ENCODE measurements at regions not wholly inside any gene's neighbourhood (a gene's known extent, or its start where the extent isn't known, plus 50 kb on each side); places are given as distances from the start of the nearest gene placed in this dataset.

- whole genome bisulfite sequencing, 2 donors = 90 to 100% methylated on average over 3 of the region's 3 CpGs
- DNase-seq = no peak
- intact Hi-C loops (cut with DNase I) = no loop called here
- no peaks in the 10 kb centered on the region for H3K27me3 ChIP-seq (ENCODE audit: control insufficient read depth in 1 of 2, insufficient read depth in 2 of 2, low read length in 1 of 2)
- no peaks in the 10 kb centered on the region for H3K9me3 ChIP-seq (ENCODE audit: control insufficient read depth, low read length)
- ATAC-seq (ENCODE audit: low FRiP score) = no peak
- H3K36me3 ChIP-seq (ENCODE audit: control insufficient read depth in 1 of 2, insufficient read depth in 2 of 2, low read length in 1 of 2) = no peaks in the 10 kb centered on the region
- H3K4me3 ChIP-seq (ENCODE audit: low read length in 2 of 2) = no peak overlapping the region
- no peak overlapping the region for H3K27ac ChIP-seq (ENCODE audit: low read depth in 1 of 2, low read length in 2 of 2)
- H3K4me1 ChIP-seq (ENCODE audit: control insufficient read depth in 1 of 2, insufficient read depth in 2 of 2, low read length in 2 of 2) = peaks cover 0 to 5% of the 10 kb centered on the region in 2 donors
Observed at GRCh38 chr5:56606192-56606591, 209.2 kb upstream of the MAP3K1 start.

- ATAC-seq (ENCODE audit: low FRiP score) (no peak), DNase-seq (no peak)
- Histone ChIP-seq H3K27me3 (ENCODE audit: control insufficient read depth in 1 of 2, insufficient read depth in 2 of 2, low read length in 1 of 2) (no peaks in the 10 kb centered on the region), H3K4me3 (ENCODE audit: low read length in 2 of 2) (no peak overlapping the region), H3K36me3 (ENCODE audit: control insufficient read depth in 1 of 2, insufficient read depth in 2 of 2, low read length in 1 of 2) (no peaks in the 10 kb centered on the region), H3K4me1 (ENCODE audit: control insufficient read depth in 1 of 2, insufficient read depth in 2 of 2, low read length in 2 of 2) (peaks cover 0 to 5% of the 10 kb centered on the region in 2 donors), H3K27ac (ENCODE audit: low read depth in 1 of 2, low read length in 2 of 2) (no peak overlapping the region), H3K9me3 (ENCODE audit: control insufficient read depth, low read length) (no peaks in the 10 kb centered on the region)
- WGBS, 2 donors = 92 to 97% methylated on average over 5 of the region's 5 CpGs
- intact Hi-C loops (cut with DNase I) = no loop called here
Observed at GRCh38 chr5:56605231-56605630, 210.1 kb upstream of the MAP3K1 start.

GRCh38 chr5:56601641-56602071 lies 213.7 kb upstream of the MAP3K1 start:
- Histone ChIP-seq H3K4me3 (ENCODE audit: low read length in 2 of 2) (no peak overlapping the region), H3K4me1 (ENCODE audit: control insufficient read depth in 1 of 2, insufficient read depth in 2 of 2, low read length in 2 of 2) (no peaks in the 10 kb centered on the region), H3K36me3 (ENCODE audit: control insufficient read depth in 1 of 2, insufficient read depth in 2 of 2, low read length in 1 of 2) (no peaks in the 10 kb centered on the region), H3K9me3 (ENCODE audit: control insufficient read depth, low read length) (no peaks in the 10 kb centered on the region), H3K27ac (ENCODE audit: low read depth in 1 of 2, low read length in 2 of 2) (no peak overlapping the region), H3K27me3 (ENCODE audit: control insufficient read depth in 1 of 2, insufficient read depth in 2 of 2, low read length in 1 of 2) (no peaks in the 10 kb centered on the region)
- 91 to 92% methylated on average over 3 of the region's 3 CpGs for WGBS, 2 donors
- no peak for ATAC-seq (ENCODE audit: low FRiP score)
- intact Hi-C loops (cut with DNase I) = no loop called here
- no peak for DNase-seq

DNA sequence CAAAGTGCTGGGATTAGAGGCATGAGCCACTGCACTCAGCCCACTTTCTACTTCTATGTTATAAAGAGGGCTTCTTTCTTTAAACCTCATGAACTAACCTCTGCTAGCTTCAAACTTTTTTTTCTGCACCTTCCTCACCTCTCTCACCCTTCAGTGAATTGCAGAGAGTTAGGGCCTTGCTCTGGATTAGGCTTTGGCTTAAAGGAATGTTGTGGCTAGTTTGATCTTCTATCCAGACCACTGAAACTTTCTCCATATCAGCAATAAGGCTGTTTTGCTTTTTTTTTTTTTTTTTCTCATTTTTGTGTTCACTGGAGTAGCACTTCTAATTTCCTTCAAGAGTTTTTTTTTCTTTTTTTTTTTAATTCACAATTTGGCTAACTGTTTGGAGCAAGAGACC lies 216.4 kb upstream of the MAP3K1 start:
- DNase-seq = no peak
- H3K4me3 ChIP-seq (ENCODE audit: low read length in 2 of 2) = no peak overlapping the region
- H3K36me3 ChIP-seq (ENCODE audit: control insufficient read depth in 1 of 2, insufficient read depth in 2 of 2, low read length in 1 of 2) = no peaks in the 10 kb centered on the region
- H3K9me3 ChIP-seq (ENCODE audit: control insufficient read depth, low read length) = no peaks in the 10 kb centered on the region
- intact Hi-C loops (cut with DNase I) = no loop called here
- no peaks in the 10 kb centered on the region for H3K4me1 ChIP-seq (ENCODE audit: control insufficient read depth in 1 of 2, insufficient read depth in 2 of 2, low read length in 2 of 2)
- no peaks in the 10 kb centered on the region for H3K27me3 ChIP-seq (ENCODE audit: control insufficient read depth in 1 of 2, insufficient read depth in 2 of 2, low read length in 1 of 2)
- no peak overlapping the region for H3K27ac ChIP-seq (ENCODE audit: low read depth in 1 of 2, low read length in 2 of 2)
- ATAC-seq (ENCODE audit: low FRiP score) = no peak

DNA sequence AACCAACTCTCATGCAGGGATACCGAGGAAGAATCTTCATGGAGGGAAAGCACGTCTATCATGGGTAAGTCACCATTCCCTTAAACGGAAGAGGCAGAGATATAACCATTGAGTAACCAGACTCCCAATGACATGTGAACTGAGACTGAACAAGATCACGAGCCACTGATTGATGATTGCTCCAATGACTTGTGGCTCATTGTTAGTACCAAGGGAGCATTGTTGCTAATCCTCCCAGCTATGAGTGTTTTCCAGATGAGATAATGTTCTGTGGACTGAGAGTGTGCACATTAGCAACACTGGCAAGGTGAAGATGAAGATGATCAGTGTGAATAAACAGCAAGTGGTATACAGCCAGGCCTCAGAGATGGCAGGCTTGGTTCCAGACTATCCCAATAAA lies 219.2 kb upstream of the MAP3K1 start:
- no peak for ATAC-seq (ENCODE audit: low FRiP score)
- Histone ChIP-seq H3K9me3 (ENCODE audit: control insufficient read depth, low read length) (no peaks in the 10 kb centered on the region), H3K4me1 (ENCODE audit: control insufficient read depth in 1 of 2, insufficient read depth in 2 of 2, low read length in 2 of 2) (no peaks in the 10 kb centered on the region), H3K27me3 (ENCODE audit: control insufficient read depth in 1 of 2, insufficient read depth in 2 of 2, low read length in 1 of 2) (no peaks in the 10 kb centered on the region), H3K36me3 (ENCODE audit: control insufficient read depth in 1 of 2, insufficient read depth in 2 of 2, low read length in 1 of 2) (no peaks in the 10 kb centered on the region), H3K27ac (ENCODE audit: low read depth in 1 of 2, low read length in 2 of 2) (no peak overlapping the region), H3K4me3 (ENCODE audit: low read length in 2 of 2) (no peak overlapping the region)
- intact Hi-C loops (cut with DNase I) = no loop called here
- DNase-seq = no peak
- WGBS, 2 donors = 92 to 95% methylated on average over 4 of the region's 4 CpGs

DNA sequence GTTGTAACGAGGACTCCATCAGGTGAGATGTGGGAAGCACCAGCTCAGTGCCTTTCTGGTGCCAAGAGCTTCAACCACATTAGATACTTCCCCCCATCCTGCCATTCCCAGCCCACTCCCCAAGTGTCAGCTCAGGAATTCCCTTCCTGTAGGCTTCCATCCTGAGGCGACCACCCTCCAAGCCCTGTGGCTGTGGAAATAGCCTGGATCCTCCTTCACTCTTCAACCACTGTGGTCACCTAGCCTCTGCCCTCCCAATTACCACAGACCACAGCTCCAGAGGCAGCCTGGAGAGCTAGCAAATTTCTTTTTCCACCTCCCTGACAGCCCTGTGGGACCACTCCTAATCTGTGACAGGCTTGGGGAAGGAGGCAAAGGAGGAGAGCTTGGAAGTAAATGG lies 219.8 kb upstream of the MAP3K1 start:
- no peaks in the 10 kb centered on the region for H3K36me3 ChIP-seq (ENCODE audit: control insufficient read depth in 1 of 2, insufficient read depth in 2 of 2, low read length in 1 of 2)
- H3K4me3 ChIP-seq (ENCODE audit: low read length in 2 of 2) = no peak overlapping the region
- intact Hi-C loops (cut with DNase I) = no loop called here
- H3K27me3 ChIP-seq (ENCODE audit: control insufficient read depth in 1 of 2, insufficient read depth in 2 of 2, low read length in 1 of 2) = no peaks in the 10 kb centered on the region
- H3K9me3 ChIP-seq (ENCODE audit: control insufficient read depth, low read length) = no peaks in the 10 kb centered on the region
- DNase-seq (no peak), ATAC-seq (ENCODE audit: low FRiP score) (no peak)
- no peak overlapping the region for H3K27ac ChIP-seq (ENCODE audit: low read depth in 1 of 2, low read length in 2 of 2)
- 92 to 96% methylated on average over 2 of the region's 2 CpGs for WGBS, 2 donors
- no peaks in the 10 kb centered on the region for H3K4me1 ChIP-seq (ENCODE audit: control insufficient read depth in 1 of 2, insufficient read depth in 2 of 2, low read length in 2 of 2)

- H3K27me3 ChIP-seq (ENCODE audit: control insufficient read depth in 1 of 2, insufficient read depth in 2 of 2, low read length in 1 of 2) = no peaks in the 10 kb centered on the region
- H3K36me3 ChIP-seq (ENCODE audit: control insufficient read depth in 1 of 2, insufficient read depth in 2 of 2, low read length in 1 of 2) = no peaks in the 10 kb centered on the region
- 76 to 92% methylated on average over 3 of the region's 3 CpGs for WGBS, 2 donors
- no peaks in the 10 kb centered on the region for H3K4me1 ChIP-seq (ENCODE audit: control insufficient read depth in 1 of 2, insufficient read depth in 2 of 2, low read length in 2 of 2)
- ATAC-seq (ENCODE audit: low FRiP score) (no peak), DNase-seq (no peak)
- no peak overlapping the region for H3K4me3 ChIP-seq (ENCODE audit: low read length in 2 of 2)
- no peaks in the 10 kb centered on the region for H3K9me3 ChIP-seq (ENCODE audit: control insufficient read depth, low read length)
- intact Hi-C loops (cut with DNase I) = no loop called here
- H3K27ac ChIP-seq (ENCODE audit: low read depth in 1 of 2, low read length in 2 of 2) = no peak overlapping the region
Observed at GRCh38 chr5:56594792-56595191, 220.6 kb upstream of the MAP3K1 start.

- H3K27me3 ChIP-seq (ENCODE audit: control insufficient read depth in 1 of 2, insufficient read depth in 2 of 2, low read length in 1 of 2) = no peaks in the 10 kb centered on the region
- intact Hi-C loops (cut with DNase I) = no loop called here
- DNase-seq = no peak
- WGBS, 2 donors = 98 to 99% methylated on average over 5 of the region's 5 CpGs
- H3K36me3 ChIP-seq (ENCODE audit: control insufficient read depth in 1 of 2, insufficient read depth in 2 of 2, low read length in 1 of 2) = no peaks in the 10 kb centered on the region
- H3K4me1 ChIP-seq (ENCODE audit: control insufficient read depth in 1 of 2, insufficient read depth in 2 of 2, low read length in 2 of 2) = no peaks in the 10 kb centered on the region
- ATAC-seq (ENCODE audit: low FRiP score) = no peak
- no peak overlapping the region for H3K27ac ChIP-seq (ENCODE audit: low read depth in 1 of 2, low read length in 2 of 2)
- no peak overlapping the region for H3K4me3 ChIP-seq (ENCODE audit: low read length in 2 of 2)
- H3K9me3 ChIP-seq (ENCODE audit: control insufficient read depth, low read length) = no peaks in the 10 kb centered on the region
Observed at GRCh38 chr5:56591081-56591480, 224.3 kb upstream of the MAP3K1 start.

GRCh38 chr5:56589481-56589860 lies 225.9 kb upstream of the MAP3K1 start:
- DNase-seq = no peak
- Histone ChIP-seq H3K36me3 (ENCODE audit: control insufficient read depth in 1 of 2, insufficient read depth in 2 of 2, low read length in 1 of 2) (no peaks in the 10 kb centered on the region), H3K4me1 (ENCODE audit: control insufficient read depth in 1 of 2, insufficient read depth in 2 of 2, low read length in 2 of 2) (peaks cover 0 to 2% of the 10 kb centered on the region in 2 donors), H3K9me3 (ENCODE audit: control insufficient read depth, low read length) (no peaks in the 10 kb centered on the region), H3K27ac (ENCODE audit: low read depth in 1 of 2, low read length in 2 of 2) (no peak overlapping the region), H3K27me3 (ENCODE audit: control insufficient read depth in 1 of 2, insufficient read depth in 2 of 2, low read length in 1 of 2) (no peaks in the 10 kb centered on the region), H3K4me3 (ENCODE audit: low read length in 2 of 2) (no peak overlapping the region)
- intact Hi-C loops (cut with DNase I) = no loop called here
- 88 to 91% methylated on average over 6 of the region's 6 CpGs for WGBS, 2 donors
- ATAC-seq (ENCODE audit: low FRiP score) = no peak
